ENCODE measurements at regions not wholly inside any gene's neighbourhood (a gene's known extent, or its start where the extent isn't known, plus 50 kb on each side); places are given as distances from the start of the nearest gene placed in this dataset.

GRCh38 chr10:4035599-4035945, 250.6 kb upstream of the KLF6 start:
- no peak for DNase-seq

DNA sequence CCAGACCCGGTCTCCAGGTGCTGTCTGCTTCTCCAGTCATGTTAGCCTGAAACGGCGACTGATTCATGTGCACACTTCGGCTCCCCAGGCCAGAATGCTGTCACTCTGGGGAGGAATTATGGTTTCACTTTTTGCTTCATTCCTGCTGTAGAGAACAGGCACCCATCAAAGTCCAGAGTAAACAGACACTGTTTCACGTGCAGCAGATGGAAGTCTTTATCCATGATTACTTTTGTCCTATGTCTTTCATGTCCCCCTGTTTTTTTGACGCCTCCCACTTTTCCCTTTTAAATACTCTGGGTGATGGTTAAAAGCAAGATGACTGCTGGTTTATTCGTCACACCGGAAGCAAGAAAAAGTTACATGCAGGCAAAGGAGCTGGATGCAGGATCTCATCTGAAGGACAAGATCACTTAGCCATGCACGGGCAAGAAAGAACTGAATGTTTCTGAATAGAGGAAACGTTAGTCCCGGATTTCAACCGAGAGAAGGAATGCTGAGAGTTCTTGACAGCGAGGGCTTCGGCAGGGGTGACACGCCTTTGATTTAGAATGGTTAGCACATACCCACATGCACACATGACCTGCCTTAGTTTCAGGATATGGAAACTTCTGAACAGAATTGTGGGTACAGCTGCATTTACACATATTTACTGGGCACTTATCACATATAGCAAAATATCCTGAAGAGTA, 250.0 kb upstream of the KLF6 start:
- DNase-seq = no peak

DNA sequence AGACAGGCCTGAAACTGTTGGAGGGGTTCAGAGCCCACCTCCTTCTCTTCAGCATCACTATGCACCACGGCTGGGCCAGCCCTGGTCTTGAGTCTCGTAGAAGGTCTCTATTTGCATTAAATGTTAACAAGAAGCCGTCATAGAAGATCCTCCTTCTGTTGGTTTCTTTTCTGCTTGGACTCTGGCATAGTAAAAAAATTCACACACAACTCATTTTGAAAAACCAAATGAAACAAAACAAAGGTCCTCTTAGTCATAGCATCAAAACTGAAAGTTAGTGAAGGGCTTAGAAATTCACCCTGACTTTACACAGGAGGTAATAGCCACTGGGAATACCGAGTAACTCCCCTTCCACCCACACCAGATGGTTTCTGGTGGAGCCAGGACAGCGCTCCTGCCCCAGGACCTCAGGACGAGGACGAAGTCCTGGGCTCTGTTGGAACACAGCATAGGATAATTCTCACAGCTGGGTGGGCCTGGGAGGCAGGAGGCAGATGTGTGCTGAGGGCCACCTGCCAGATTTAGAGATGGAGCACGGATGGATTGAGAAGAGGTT, 248.4 kb upstream of the KLF6 start:
- no peak for DNase-seq

- DNase-seq = no peak
Measured at GRCh38 chr10:4029866-4030265, 244.9 kb upstream of the KLF6 start.

DNA sequence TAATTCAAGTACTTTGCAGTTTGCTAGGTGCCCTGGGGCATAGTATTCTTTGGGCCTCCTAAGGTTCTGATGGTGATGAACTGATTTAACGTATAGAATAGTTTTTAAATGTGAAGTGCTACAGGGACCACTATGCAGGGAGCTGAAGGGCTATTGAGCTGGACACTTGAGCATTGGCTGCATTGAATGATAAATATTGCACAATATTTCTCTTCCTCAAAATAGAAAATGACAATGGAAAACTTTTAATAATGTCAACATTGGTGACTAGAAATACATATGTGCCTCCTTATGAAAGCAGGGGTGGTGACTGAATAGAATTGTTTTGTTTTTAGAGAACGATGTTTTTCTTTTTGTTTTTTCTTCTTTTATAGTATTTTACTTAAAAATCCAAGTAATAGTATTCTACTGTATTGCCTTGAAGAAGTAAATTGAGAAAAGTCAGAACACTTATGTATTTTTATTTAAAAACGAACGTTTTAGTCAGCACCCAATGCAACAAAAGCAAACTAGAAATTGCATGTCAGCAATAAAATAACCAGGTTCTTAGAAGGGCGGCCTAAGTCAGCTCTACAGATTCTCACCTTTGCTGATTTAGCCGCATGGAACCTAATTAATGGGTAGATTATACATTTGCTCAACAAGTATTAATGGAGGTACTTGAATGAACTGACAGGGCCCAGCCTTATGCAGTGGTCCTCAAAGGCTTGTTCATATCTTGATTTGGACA, 244.0 kb upstream of the KLF6 start:
- DNase-seq = no peak

- peak in 1 of 2 experiments; percentile 6 for DNase-seq
Measured at GRCh38 chr10:4028027-4028471, 243.0 kb upstream of the KLF6 start.

- no peak for DNase-seq
Measured at GRCh38 chr10:4025339-4025738, 240.3 kb upstream of the KLF6 start.

DNA sequence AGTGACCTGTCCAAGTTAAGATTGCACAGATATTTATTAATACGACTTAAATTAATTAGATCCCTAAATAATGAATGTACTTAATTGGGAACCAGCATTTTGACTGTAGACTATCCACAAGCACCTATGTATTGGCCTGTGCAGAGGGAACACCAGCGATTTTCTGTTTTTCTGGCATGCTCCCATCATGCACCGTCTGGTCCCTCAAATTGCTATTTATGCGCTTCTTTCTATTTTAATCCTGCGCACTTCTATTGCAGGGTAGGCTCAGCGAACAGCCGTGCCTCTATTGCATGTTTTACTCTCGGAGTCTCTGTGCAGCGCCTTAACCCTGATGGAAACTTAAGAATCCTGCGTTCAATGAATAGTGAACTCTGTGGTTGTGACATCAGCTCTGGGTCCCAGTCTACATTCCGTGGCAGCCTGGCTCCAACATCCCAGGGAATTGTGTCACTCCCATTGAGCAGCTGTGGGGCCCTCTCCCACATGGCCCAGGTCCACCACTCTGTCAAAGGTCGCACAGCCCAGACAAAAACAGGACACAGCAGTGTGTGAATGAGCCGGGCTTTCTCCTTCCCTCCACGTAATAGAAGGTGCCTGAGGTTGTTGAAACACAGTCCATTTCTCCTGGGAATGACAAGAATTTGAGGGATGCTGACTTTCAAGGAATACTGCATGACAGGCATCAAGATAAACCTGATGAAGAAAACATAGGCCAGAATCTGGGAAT, 239.7 kb upstream of the KLF6 start:
- DNase-seq = no peak

DNA sequence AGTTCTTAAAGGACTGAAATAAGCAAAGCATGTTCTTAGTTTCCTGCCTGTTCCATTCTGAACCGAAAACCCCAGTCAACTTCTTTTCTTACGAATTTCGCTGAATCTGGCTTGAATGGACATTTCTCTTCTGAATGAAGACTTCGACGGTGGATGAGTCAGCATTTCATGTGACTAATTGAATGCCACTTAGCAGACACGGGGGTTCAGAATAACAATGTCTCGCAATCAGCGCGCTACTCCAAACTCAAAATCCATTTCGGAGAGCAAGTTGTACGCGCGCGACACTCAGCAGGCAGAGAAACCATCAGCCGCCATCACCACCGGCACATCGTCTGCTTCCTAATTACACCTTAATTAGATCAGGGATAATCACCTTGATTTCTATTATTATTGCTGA, 239.0 kb upstream of the KLF6 start:
- no peak for DNase-seq

- no peak for DNase-seq
Measured at GRCh38 chr10:4022473-4022872, 237.5 kb upstream of the KLF6 start.

DNA sequence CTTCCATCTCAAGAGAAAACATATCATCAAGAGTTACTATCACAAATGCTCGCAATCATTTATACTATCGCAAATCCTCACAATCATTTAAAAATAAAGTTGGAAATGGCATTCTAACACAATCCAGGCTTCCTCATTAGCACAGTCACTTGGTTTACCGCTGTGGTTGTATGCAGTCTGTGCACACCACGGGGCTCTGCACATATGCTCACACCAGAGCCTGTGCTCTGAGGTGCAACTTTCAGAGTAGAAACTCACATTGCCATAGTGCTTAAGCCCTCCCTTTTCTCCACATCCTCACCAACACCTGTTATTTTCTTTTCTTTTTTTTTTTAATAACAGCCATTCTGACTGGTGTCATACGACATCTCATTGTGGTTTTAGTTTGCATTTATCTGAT, 235.6 kb upstream of the KLF6 start:
- no peak for DNase-seq

GRCh38 chr10:4018054-4018511, 233.1 kb upstream of the KLF6 start:
- DNase-seq = no peak

DNA sequence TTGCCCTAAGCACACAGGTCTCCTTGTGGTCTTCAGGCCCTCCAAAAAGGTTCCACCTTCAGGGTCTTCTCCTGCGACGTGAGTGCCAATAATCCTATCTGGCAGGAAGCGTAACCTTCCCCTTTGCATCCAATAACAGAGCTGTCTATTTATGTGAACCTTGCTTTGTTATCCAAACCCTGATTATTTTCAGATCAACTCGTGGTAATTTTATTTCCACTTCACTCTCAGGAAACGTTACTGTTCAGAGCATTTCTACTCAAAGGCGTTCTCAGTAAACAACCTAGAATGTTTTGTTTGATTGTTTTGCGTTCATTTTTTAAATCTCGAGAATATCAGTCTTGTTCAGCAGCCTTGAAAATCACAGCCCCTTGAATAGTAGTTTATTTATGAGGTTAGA, 232.3 kb upstream of the KLF6 start:
- no peak for DNase-seq

- DNase-seq = no peak
Measured at GRCh38 chr10:4016214-4016740, 231.3 kb upstream of the KLF6 start.

DNA sequence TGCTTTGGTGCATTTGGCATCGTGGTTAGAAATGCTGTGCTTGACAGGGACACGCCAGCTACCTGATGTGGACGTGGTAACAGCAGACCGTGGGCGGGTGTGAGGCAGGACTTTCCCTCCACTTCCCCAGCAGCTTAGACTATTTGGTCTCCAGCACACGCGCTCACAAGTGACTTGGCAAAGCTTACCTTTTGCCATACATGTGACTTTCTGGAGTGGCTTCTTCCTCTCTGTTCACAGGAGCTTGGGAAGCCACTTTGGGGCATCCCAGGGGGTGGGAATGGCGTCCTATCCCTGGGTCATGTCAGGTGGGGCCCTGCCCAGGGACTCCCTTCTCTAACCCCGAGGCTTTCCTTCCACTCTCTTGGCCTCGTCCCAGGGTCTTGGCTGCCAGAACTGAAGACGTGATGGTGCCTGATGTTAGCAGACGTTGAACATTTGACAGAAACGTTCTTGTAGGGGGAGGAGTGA, 228.7 kb upstream of the KLF6 start:
- DNase-seq = peak in 1 of 2 experiments; percentile 2

- DNase-seq = no peak
Measured at GRCh38 chr10:4012848-4013247, 227.8 kb upstream of the KLF6 start.

DNA sequence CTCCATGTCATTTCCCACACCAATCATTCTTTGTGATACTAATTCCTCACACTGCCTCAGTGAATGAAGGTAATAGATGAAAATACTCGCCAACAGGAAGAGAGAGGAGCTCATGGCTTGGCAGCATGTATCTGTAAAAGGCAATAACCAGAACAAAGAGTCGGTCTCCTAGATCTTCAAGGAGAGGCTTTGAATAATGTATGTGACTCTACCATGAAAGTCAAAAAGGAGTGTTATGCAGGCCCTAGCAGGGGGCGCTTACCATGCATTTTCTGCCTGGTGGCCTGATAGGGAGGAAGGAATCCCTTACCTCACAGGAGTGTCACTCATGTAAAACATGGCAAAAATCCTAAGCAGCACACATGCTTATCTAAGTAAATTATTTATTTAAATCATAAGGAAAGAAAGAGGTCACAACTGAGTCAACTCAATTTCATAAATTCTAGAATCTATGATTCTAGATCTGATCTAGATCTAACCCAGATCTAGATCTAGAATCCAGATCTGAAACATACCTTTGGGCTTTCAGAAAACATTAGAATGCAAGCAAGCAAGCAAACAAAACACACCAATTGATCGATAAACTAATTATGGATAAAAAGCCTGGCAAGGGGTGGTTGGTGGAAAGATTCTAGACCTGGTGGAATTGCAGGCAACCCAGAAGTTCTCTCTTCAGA, 226.3 kb upstream of the KLF6 start:
- DNase-seq = no peak

GRCh38 chr10:4008676-4009382, 223.8 kb upstream of the KLF6 start:
- no peak for DNase-seq

GRCh38 chr10:4007771-4008170, 222.8 kb upstream of the KLF6 start:
- DNase-seq = no peak

DNA sequence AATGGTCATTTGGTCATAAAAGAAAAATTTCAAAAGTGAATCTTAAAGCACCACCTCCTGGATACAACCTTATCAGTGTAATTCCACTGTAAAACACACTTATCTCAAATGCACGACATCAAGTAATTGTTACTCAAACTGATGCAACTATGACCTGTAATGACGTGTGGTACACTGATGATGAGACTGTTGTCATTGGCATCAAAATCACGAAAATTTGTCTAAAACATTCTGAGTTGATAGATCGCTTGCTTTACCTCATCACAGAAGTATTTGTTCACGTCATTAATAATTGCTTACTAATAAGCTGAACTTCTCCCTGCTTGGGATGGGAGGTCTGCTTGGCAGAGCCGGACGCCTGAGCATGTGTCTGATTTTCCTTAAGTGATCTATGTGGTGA, 221.8 kb upstream of the KLF6 start:
- no peak for DNase-seq

- no peak for DNase-seq
Measured at GRCh38 chr10:4006051-4006450, 221.0 kb upstream of the KLF6 start.

GRCh38 chr10:4004990-4005389, 220.0 kb upstream of the KLF6 start:
- DNase-seq = no peak

All from NCI-H446 (cell line).